HG03575 (cell line): ENCODE measurements at regions not wholly inside any gene's neighbourhood (a gene's known extent, or its start where the extent isn't known, plus 50 kb on each side); places are given as distances from the start of the nearest gene placed in this dataset.
"Not testable (repeated sequence)": the region's sequence is repeated elsewhere in the genome, so short reads cannot be mapped to it uniquely, and the experiment has no call there.

ENCODE experiments used
- ATAC-seq: cut with Tn5 transposase; IDR thresholded peaks from one replicate; pipeline ENCODE4 v1.9.1; 2021; ENCODE audit not compliant: unreplicated experiment, insufficient number of reproducible peaks, low FRiP score; ENCODE audit errors: extremely low read depth

GRCh38 chr13:65260946-65261891 is 1968.9 kb downstream of the PCDH9 start:
- no peak for ATAC-seq

- no peak for ATAC-seq
Observed at GRCh38 chr13:65240773-65241172, 1989.4 kb downstream of the PCDH9 start.

- no peak for ATAC-seq
Observed at GRCh38 chr13:65236841-65237418, 1993.2 kb downstream of the PCDH9 start.

- ATAC-seq: no peak
Observed at GRCh38 chr13:65217471-65217995, 2012.6 kb downstream of the PCDH9 start.

GRCh38 chr13:65202845-65203244 is 2027.3 kb downstream of the PCDH9 start:
- ATAC-seq: not testable (repeated sequence)

GRCh38 chr13:65188721-65189120 is 2041.4 kb downstream of the PCDH9 start:
- ATAC-seq: no peak

GRCh38 chr13:65168026-65168425 is 2062.1 kb downstream of the PCDH9 start:
- ATAC-seq: no peak

- ATAC-seq: no peak
Observed at GRCh38 chr13:65166675-65167074, 2063.5 kb downstream of the PCDH9 start.

- ATAC-seq: no peak
Observed at GRCh38 chr13:65159803-65160202, 2070.3 kb downstream of the PCDH9 start.

- ATAC-seq: no peak
Observed at GRCh38 chr13:65155861-65156260, 2074.3 kb downstream of the PCDH9 start.

- no peak for ATAC-seq
Observed at GRCh38 chr13:65154661-65155447, 2075.3 kb downstream of the PCDH9 start.

- no peak for ATAC-seq
Observed at GRCh38 chr13:65149687-65150086, 2080.4 kb downstream of the PCDH9 start.

GRCh38 chr13:65143920-65144319 is 2086.2 kb downstream of the PCDH9 start:
- ATAC-seq: no peak

- no peak for ATAC-seq
Observed at GRCh38 chr13:65133094-65133493, 2097.0 kb downstream of the PCDH9 start.

GRCh38 chr13:65125236-65125635 is 2104.9 kb downstream of the PCDH9 start:
- ATAC-seq: no peak

GRCh38 chr13:65112531-65112941 is 2117.6 kb downstream of the PCDH9 start:
- no peak for ATAC-seq

GRCh38 chr13:65112123-65112522 is 2118.0 kb downstream of the PCDH9 start:
- ATAC-seq: no peak

GRCh38 chr13:65111223-65111622 is 2118.9 kb downstream of the PCDH9 start:
- ATAC-seq: no peak

- not testable (repeated sequence) for ATAC-seq
Observed at GRCh38 chr13:65104436-65104835, 2125.7 kb downstream of the PCDH9 start.
